Tongue (tissue), 1 donor: ENCODE measurements at regions not wholly inside any gene's neighbourhood (a gene's known extent, or its start where the extent isn't known, plus 50 kb on each side); places are given as distances from the start of the nearest gene placed in this dataset.
"Not testable (repeated sequence)": the region's sequence is repeated elsewhere in the genome, so short reads cannot be mapped to it uniquely, and the experiment has no call there.

Source experiments
- DNase-seq: peaks from one replicate; pipeline ENCODE4 v3.0.0-alpha.2; 2015

GRCh38 chr2:66632882-66633281 is 198.0 kb downstream of the MEIS1 start:
- not testable (repeated sequence) for DNase-seq

DNA sequence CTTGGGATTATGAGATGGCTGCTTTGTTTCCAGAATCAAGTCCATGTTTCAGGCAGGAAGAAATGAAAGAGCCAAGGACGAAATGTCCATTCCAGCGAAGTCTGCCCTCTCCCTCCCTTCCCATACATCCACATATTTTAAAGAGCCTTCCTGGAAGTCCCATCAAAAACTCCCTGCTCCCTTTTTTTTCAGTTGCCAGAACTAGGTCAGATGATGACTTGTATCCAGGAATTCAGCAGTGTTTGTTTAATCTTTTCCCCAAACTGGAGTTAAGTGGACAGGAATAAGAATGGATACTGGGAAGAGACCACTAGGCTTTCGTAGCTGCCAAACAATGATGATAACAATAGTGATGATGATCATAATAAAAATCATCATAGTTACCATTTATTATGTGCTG is 198.7 kb downstream of the MEIS1 start:
- DNase-seq: no peak

- DNase-seq: no peak
These were observed 199.9 kb downstream of the MEIS1 start for GRCh38 chr2:66634784-66635183.

DNA sequence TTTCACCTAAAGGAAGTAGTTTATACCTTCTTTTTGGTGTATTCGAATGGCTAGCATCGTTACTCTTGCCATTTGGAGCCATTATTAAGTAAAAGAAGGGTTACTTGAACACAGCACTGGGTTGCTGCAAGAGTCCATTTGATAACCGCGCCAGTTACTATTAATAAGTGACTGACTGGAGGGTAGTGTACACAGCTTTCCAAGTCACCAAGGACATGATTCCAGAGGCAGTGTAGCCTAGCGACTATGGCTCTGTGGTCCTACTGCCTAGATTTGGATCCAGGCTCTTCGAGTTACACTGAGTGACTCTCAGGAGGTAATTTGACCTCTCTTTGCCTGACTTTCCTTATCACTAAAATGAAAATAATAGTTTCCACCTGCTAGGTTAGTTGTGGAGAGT is 206.8 kb downstream of the MEIS1 start:
- DNase-seq: no peak

- not testable (repeated sequence) for DNase-seq
These were observed 213.2 kb downstream of the MEIS1 start for GRCh38 chr2:66648081-66648480.

DNA sequence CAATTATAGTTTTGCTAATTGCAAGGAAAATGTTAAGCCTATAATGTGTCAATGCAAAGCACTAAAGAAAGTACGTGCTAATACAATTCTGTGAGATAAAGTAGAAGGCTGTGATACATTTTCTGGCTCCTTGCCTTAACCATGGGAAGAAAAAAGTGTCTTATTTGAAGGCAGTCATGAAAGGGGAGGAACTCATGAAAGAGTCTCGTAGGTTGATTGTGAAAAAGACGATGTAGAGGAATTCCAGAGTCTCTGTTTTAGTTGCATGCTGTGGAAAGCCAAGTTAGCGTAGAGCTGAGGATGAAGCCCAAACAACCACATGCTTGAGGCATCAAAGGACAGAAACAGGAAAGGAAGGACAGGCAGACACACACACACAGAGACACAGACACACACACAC is 214.1 kb downstream of the MEIS1 start:
- DNase-seq: no peak

- no peak for DNase-seq
These were observed 216.4 kb downstream of the MEIS1 start for GRCh38 chr2:66651295-66651694.

- no peak for DNase-seq
These were observed 225.9 kb downstream of the MEIS1 start for GRCh38 chr2:66660804-66661203.

DNA sequence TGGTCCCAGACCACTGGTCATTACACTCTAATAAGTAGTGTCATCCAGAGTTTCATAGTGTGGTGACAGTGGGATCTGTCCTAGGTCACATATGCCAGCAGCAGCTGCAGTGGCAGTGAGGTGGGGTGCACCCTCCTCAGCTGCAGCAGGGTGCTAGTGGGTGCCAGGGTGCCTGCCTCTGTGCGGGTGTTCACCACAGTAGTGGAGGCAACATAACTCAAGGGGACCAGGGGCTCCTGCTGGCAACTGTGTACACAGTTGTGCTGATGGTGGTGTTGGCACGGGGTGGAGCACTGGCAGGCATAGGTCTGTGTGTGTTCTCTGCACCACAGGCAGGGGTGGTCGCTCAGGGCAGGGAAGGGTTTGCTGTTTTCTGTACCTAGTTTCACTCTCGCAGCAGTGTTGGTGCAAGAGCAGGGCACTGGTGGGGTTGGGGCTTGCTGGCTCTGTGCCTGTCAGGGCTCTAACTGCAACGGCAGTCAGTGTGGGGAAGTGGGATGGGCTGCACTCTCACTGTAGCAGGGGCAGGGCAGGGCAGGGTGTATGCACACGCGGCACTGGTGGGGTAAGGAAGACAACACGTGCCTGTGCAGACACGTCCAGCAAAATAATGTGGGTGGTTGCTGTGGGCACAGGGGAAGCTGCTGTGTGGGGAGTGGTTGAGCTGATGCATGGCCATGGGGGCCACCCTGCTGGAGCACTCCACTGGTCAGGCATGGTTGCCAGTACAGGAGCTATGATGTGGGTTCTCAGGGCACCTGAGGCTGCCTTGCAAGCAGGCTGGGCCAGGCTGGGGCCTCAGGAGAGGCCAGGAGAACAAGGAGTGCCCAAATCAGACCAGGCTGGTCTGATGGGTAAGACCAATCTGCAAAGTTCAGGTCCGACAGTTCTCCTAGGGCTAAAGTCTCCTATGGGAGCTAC is 226.6 kb downstream of the MEIS1 start:
- no peak for DNase-seq

DNA sequence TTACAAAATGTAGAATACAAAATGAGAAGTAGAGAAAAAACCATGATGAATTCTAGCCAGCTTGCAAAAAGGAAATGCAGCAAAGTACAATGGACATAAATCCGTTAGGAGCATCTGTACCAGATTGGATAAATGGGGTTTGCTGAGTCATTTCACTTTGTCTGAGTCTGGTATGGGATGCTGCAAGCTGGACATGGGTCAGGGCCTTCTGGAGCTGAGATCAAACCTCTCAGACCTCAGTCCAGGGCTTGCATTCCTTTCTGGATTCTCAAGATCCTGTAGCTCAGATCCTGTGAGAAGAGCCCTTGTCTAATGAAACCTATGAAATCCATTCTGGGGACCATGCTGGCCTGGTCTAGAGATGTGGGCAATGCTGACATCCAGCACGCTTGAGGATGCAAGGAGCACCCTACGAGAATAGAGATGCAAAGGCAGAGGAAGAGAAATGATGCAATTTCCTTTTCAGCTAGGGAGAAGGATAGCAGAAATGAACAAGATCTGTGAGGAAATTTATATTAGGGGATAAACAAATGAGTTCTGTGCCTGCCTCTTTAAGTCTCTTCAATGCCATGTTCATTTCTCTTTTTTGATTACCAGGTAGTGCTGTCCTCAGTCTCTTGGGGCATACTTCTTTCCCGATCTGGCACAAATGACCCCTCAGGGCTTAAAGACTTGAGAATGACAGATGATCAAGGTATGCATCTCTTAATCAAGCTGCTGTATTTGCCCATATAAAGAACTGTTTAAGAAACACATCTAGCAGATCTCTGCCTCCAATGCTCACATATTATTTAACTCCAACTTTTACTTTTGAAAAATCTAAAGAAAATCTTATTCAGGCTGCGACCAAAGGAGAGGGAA is 230.4 kb downstream of the MEIS1 start:
- DNase-seq: no peak

GRCh38 chr2:66667301-66667700 is 232.4 kb downstream of the MEIS1 start:
- DNase-seq: no peak

- no peak for DNase-seq
These were observed 238.4 kb downstream of the MEIS1 start for GRCh38 chr2:66673286-66673685.

- DNase-seq: no peak
These were observed 239.2 kb downstream of the MEIS1 start for GRCh38 chr2:66674087-66674486.

DNA sequence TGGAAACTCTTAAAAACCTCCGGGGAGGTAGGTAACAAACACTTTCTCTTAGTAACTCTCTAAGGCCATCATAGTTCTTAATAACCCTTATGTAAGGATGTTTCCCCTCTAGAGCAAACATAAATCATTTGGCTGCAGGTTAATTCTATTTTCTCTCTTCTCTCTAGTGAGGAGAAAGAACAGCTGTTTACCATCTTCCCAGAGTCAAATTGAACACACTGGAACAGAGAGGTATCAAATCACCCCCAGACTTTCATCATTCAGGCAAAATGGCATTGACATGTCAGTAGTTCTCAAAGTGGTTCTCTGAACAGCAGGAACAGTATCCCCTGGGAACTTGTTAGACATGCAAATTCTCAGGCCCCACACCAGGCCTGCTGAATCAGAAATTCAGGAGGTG is 240.7 kb downstream of the MEIS1 start:
- no peak for DNase-seq

DNA sequence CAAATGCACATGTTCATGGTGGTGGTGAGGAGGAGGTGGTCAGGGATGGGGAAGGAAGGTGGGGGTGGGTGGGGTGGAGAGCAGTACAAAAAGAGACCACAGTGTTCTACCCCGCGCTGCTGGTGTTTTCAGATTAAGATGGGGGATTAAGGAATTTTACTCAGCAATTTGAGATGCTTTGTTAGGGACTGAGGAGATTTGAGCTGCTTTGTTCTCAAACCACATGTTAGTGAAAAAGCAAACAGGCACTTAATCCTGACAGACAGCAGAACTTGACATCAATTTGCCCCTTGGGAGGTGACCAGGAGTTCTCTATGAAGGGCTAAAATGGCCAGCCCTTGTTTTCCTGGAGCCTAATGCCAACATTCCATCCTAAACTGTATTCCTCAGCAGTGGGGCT is 244.5 kb downstream of the MEIS1 start:
- no peak for DNase-seq

GRCh38 chr2:66682476-66682875 is 247.6 kb downstream of the MEIS1 start:
- no peak for DNase-seq

GRCh38 chr2:66683064-66683463 is 248.1 kb downstream of the MEIS1 start:
- DNase-seq: no peak

DNA sequence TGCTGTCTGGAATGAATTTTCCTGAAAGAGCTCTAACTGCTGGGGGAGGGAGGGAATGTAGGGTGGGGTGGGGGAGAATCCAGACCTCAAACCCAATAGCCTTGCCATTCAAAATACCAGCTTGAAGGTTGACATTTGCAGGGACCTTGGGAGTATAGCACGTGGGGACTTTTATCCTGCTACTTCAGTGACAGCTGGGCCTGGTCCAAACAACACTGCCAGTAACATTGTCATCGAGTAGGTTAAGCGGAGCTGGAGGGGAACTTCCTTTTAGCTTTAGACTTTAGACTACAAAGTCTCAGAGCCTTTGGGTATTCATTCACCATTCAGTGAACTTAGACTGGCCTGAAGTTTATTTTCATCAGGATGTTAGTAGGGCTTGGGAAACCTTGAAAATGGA is 248.7 kb downstream of the MEIS1 start:
- DNase-seq: no peak

- DNase-seq: no peak
These were observed 249.4 kb downstream of the MEIS1 start for GRCh38 chr2:66684289-66684688.

DNA sequence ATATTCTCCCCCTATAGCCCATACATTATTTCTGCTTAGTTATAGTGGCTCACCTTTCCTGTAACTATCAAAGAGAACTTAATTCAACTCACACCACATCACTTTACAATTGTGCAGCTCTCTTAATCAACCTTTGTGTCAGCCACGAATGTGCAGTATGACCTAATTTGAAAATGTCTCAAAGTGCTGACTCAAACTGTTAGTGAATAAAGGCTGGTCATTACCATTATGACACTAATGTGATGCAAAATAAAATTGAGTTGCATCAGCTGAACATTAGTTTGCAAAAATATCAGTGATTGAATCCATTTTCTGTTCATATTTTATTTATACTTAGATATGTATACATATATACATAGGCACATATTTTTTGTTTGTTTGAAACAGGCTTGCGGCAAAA is 251.8 kb downstream of the MEIS1 start:
- DNase-seq: no peak

DNA sequence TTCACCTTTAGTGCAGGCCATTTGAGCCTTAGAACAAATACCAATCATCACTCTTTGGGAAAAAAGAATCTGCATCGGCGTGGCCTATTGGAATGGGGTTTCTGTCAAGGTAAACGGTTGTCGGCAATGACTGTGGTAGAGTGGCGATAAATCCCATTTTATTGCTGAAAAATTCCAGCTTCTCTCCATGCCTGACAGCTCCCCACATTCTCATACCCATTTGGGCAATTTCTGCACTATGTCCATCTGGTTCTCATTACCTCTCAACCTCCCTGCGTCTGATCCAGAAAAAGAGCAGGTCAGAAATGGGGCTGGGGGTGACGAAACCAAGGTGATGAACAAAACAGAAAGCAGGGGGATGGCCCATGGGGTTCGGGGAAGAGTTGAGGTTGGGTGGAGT is 254.0 kb downstream of the MEIS1 start:
- DNase-seq: no peak

GRCh38 chr2:66689456-66690051 is 254.6 kb downstream of the MEIS1 start:
- no peak for DNase-seq
